HepG2 (cell line): ENCODE measurements at regions not wholly inside any gene's neighbourhood (a gene's known extent, or its start where the extent isn't known, plus 50 kb on each side); places are given as distances from the start of the nearest gene placed in this dataset.

Experiments used
- FOXA1 ChIP-seq, 2 experiments: fragments of 450-650 bp in 1 of 2; sonication (generic) in 1 of 2; formaldehyde crosslinking in 1 of 2; IDR thresholded peaks; 2 replicates each; pipeline versions ENCODE4 v1.4.0 to v1.6.1; 2016 to 2020; ENCODE audit warnings: missing genetic modification reagents in 1 of 2
- HOXA3 ChIP-seq: sonication (generic); formaldehyde crosslinking; IDR thresholded peaks from 2 replicates; pipeline ENCODE4 v1.5.0; 2020; ENCODE audit warnings: missing genetic modification reagents
- ISL2 ChIP-seq: sonication (generic); formaldehyde crosslinking; IDR thresholded peaks from 2 replicates; pipeline ENCODE4 v1.5.0; 2020; ENCODE audit warnings: missing genetic modification reagents
- JARID2 ChIP-seq: sonication (generic); formaldehyde crosslinking; IDR thresholded peaks from 2 replicates; pipeline ENCODE4 v1.8.1; 2023; ENCODE audit warnings: missing genetic modification reagents, inconsistent platforms; ENCODE audit not compliant: insufficient replicate concordance
- MEF2D ChIP-seq: sonication (generic); formaldehyde crosslinking; IDR thresholded peaks from 2 replicates; pipeline ENCODE4 v1.5.1; 2020; ENCODE audit warnings: mild to moderate bottlenecking, missing genetic modification reagents
- RERE ChIP-seq: IDR thresholded peaks from 2 replicates; pipeline ENCODE4 v1.6.1; 2016; ENCODE audit warnings: low read depth, missing genetic modification reagents, missing compliant biosample characterization
- SMYD3 ChIP-seq: sonication (generic); formaldehyde crosslinking; IDR thresholded peaks from 2 replicates; pipeline ENCODE4 v1.8.1; 2023; ENCODE audit warnings: mild to moderate bottlenecking, missing genetic modification reagents
- SOX5 ChIP-seq: IDR thresholded peaks from 2 replicates; pipeline ENCODE4 v1.6.1; 2016; ENCODE audit warnings: borderline replicate concordance
- ZNF224 ChIP-seq: sonication (generic); formaldehyde crosslinking; IDR thresholded peaks from 2 replicates; pipeline ENCODE4 v1.5.0; 2020; ENCODE audit warnings: mild to moderate bottlenecking, missing genetic modification reagents
- ZNF326 ChIP-seq: sonication (generic); formaldehyde crosslinking; IDR thresholded peaks from 2 replicates; pipeline ENCODE4 v1.4.0; 2020; ENCODE audit warnings: missing genetic modification reagents, borderline replicate concordance
- ZNF609 ChIP-seq: sonication (generic); formaldehyde crosslinking; IDR thresholded peaks from 2 replicates; pipeline ENCODE4 v1.4.0; 2020; ENCODE audit warnings: mild to moderate bottlenecking, missing genetic modification reagents, borderline replicate concordance
- ZSCAN22 ChIP-seq: sonication (generic); formaldehyde crosslinking; IDR thresholded peaks from 2 replicates; pipeline ENCODE4 v1.4.0; 2020; ENCODE audit warnings: mild to moderate bottlenecking, missing genetic modification reagents
- TF ChIP-seq, protein P1 (sequence below): IDR thresholded peaks from 2 replicates; pipeline ENCODE4 v1.6.1; 2016; ENCODE audit warnings: low read depth, control low read depth
- TF ChIP-seq, protein P2 (sequence below): IDR thresholded peaks from 2 replicates; pipeline ENCODE4 v1.6.1; 2016; ENCODE audit warnings: mild to moderate bottlenecking

- TF ChIP-seq ZNF609 (CRISPR knock-in tag): peak; percentile 58; the same call in 1 of the 2 replicates
- peak; percentile 67; the same call in 1 of the 2 replicates for TF ChIP-seq SOX5 (CRISPR knock-in tag)
- no peak for TF ChIP-seq SMYD3
- TF ChIP-seq JARID2: no peak
- TF ChIP-seq ISL2 (CRISPR knock-in tag): peak; percentile 87
- no peak for TF ChIP-seq ZSCAN22 (CRISPR knock-in tag)
- TF ChIP-seq RERE (CRISPR knock-in tag): 0 out of 2 replicates have a peak, but pooled peaks have one; percentile 26
- TF ChIP-seq, protein P1, sequence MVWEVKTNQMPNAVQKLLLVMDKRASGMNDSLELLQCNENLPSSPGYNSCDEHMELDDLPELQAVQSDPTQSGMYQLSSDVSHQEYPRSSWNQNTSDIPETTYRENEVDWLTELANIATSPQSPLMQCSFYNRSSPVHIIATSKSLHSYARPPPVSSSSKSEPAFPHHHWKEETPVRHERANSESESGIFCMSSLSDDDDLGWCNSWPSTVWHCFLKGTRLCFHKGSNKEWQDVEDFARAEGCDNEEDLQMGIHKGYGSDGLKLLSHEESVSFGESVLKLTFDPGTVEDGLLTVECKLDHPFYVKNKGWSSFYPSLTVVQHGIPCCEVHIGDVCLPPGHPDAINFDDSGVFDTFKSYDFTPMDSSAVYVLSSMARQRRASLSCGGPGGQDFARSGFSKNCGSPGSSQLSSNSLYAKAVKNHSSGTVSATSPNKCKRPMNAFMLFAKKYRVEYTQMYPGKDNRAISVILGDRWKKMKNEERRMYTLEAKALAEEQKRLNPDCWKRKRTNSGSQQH: no peak
- TF ChIP-seq ZNF326 (CRISPR knock-in tag): no peak
- TF ChIP-seq, protein P2, sequence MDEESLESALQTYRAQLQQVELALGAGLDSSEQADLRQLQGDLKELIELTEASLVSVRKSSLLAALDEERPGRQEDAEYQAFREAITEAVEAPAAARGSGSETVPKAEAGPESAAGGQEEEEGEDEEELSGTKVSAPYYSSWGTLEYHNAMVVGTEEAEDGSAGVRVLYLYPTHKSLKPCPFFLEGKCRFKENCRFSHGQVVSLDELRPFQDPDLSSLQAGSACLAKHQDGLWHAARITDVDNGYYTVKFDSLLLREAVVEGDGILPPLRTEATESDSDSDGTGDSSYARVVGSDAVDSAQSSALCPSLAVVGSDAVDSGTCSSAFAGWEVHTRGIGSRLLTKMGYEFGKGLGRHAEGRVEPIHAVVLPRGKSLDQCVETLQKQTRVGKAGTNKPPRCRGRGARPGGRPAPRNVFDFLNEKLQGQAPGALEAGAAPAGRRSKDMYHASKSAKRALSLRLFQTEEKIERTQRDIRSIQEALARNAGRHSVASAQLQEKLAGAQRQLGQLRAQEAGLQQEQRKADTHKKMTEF (CRISPR knock-in tag): 0 out of 2 replicates have a peak, but pooled peaks have one; percentile 29
- TF ChIP-seq FOXA1 (IDR thresholded peaks at IDR 0.05): no peak
- TF ChIP-seq FOXA1 (CRISPR knock-in tag; IDR thresholded peaks at IDR 0.05): peak; percentile 21; the same call in 1 of the 2 replicates
- no peak for TF ChIP-seq MEF2D
- TF ChIP-seq HOXA3 (CRISPR knock-in tag): no peak
- no peak for TF ChIP-seq ZNF224 (CRISPR knock-in tag)
Measured at GRCh38 chr4:122976111-122976510, 53.7 kb upstream of the NUDT6 start (continued).
